AG04450 (cell line): ENCODE measurements at regions not wholly inside any gene's neighbourhood (a gene's known extent, or its start where the extent isn't known, plus 50 kb on each side); places are given as distances from the start of the nearest gene placed in this dataset.

Source experiments
- CTCF ChIA-PET: fragments of 300-600, 350-600 bp; formaldehyde crosslinking; extraction: SDS; loops from one replicate; lab custom pipeline; 2022; ENCODE audit warnings: antibody characterized with exemption, inconsistent platforms; lab: Charles Lee
- POLR2A ChIA-PET: fragments of 350-600 bp; formaldehyde crosslinking; extraction: SDS; loops from one replicate; lab custom pipeline; 2021; ENCODE audit warnings: antibody characterized with exemption, inconsistent platforms; lab: Yijun Ruan, JAX
- DNase-seq: peaks from one replicate; pipeline ENCODE4 v3.0.0-alpha.2; 2011; ENCODE audit warnings: low read depth, low spot score
- H3K27ac ChIP-seq: one replicate; pipeline ENCODE4 v1.5.1; 2012; ENCODE audit warnings: low read depth, low read length, control low read depth
- H3K27me3 ChIP-seq: one replicate; pipeline ENCODE4 v1.6.0; 2012; ENCODE audit warnings: low read length; ENCODE audit not compliant: control insufficient read depth, insufficient read depth
- H3K4me3 ChIP-seq: 2 replicates; pipeline ENCODE4 v1.5.1; 2011; ENCODE audit warnings: mild to moderate bottlenecking, low read depth, low read length, control low read depth
- H3K9me3 ChIP-seq: 2 replicates; pipeline ENCODE4 v1.5.1; 2012; ENCODE audit warnings: low read length; ENCODE audit not compliant: control insufficient read depth, insufficient read depth
- CTCF ChIP-seq: IDR thresholded peaks from 2 replicates; pipeline ENCODE4 v1.5.1; 2011; ENCODE audit warnings: low read depth, low read length, control low read depth, inconsistent platforms

GRCh38 chr9:95776176-95776575, 99.3 kb upstream of the ERCC6L2 start:
- CTCF ChIA-PET, result no interaction called here

GRCh38 chr9:95775191-95775590, 100.3 kb upstream of the ERCC6L2 start:
- Histone ChIP-seq H3K27me3 (peaks cover 1% of the 10 kb centered on the region), H3K4me3 (no peak overlapping the region), H3K27ac (no peak overlapping the region), H3K9me3 (no peaks in the 10 kb centered on the region; the same call in 1 of the 2 replicates)
- DNase-seq, result no peak
- ChIA-PET CTCF (no interaction called here), POLR2A (no interaction called here)
- TF ChIP-seq CTCF, result no peak

More at GRCh38 chr9:95776176-95776575, 99.3 kb upstream of the ERCC6L2 start:
- POLR2A ChIA-PET, result no interaction called here
- no peak for DNase-seq
- no peaks in the 10 kb centered on the region for H3K27me3 ChIP-seq
- TF ChIP-seq CTCF, result no peak
- H3K4me3 ChIP-seq, result no peak overlapping the region
- peak overlapping the region; percentile 34 for H3K27ac ChIP-seq
- H3K9me3 ChIP-seq, result no peaks in the 10 kb centered on the region; the same call in 1 of the 2 replicates

- no peak for TF ChIP-seq CTCF
- Histone ChIP-seq H3K27ac (peak overlapping the region; percentile 34), H3K27me3 (peaks cover 3% of the 10 kb centered on the region), H3K4me3 (no peak overlapping the region), H3K9me3 (no peaks in the 10 kb centered on the region; the same call in 1 of the 2 replicates)
- no peak for DNase-seq
- ChIA-PET CTCF (no interaction called here), POLR2A (interaction anchor here (0.6 to 1.6 kb wide), 4 partner anchors 21 to 440 kb away, joined by 3 to 9 read pairs (median 4); partner anchors contain the start of gene ERCC6L2)
Measured at GRCh38 chr9:95773053-95773418, 102.5 kb upstream of the ERCC6L2 start.

- H3K9me3 ChIP-seq, result no peaks in the 10 kb centered on the region; the same call in 1 of the 2 replicates
- no peak overlapping the region for H3K4me3 ChIP-seq
- H3K27ac ChIP-seq, result peak overlapping the region; percentile 58
- ChIA-PET CTCF (no interaction called here), POLR2A (interaction anchor here (0.6 to 1.6 kb wide), 4 partner anchors 22 to 440 kb away, joined by 3 to 9 read pairs (median 4); partner anchors contain the start of gene ERCC6L2)
- TF ChIP-seq CTCF, result peak; percentile 21; the same call in 1 of the 2 replicates
- no peak for DNase-seq
- peaks cover 3% of the 10 kb centered on the region for H3K27me3 ChIP-seq
Measured at GRCh38 chr9:95772320-95773052, 103.0 kb upstream of the ERCC6L2 start.

GRCh38 chr9:95771556-95772246, 103.8 kb upstream of the ERCC6L2 start:
- TF ChIP-seq CTCF, result no peak
- CTCF ChIA-PET, result interaction anchor here (0.6 to 1.2 kb wide), 2 partner anchors 11 to 446 kb away, joined by 3 to 4 read pairs; no protein-coding TSS in a partner anchor
- H3K9me3 ChIP-seq, result no peaks in the 10 kb centered on the region; the same call in 1 of the 2 replicates
- POLR2A ChIA-PET, result interaction anchor here (1.0 to 1.6 kb wide), 3 partner anchors 23 to 105 kb away, joined by 3 to 9 read pairs (median 3); partner anchors contain the start of gene ERCC6L2
- no peak for DNase-seq
- peak overlapping the region; percentile 49 for H3K27ac ChIP-seq
- H3K27me3 ChIP-seq, result peaks cover 3% of the 10 kb centered on the region
- H3K4me3 ChIP-seq, result no peak overlapping the region
